Sigmoid colon (tissue), 3 donors: ENCODE measurements at regions not wholly inside any gene's neighbourhood (a gene's known extent, or its start where the extent isn't known, plus 50 kb on each side); places are given as distances from the start of the nearest gene placed in this dataset.

ENCODE experiments used
- POLR2A ChIP-seq, 2 donors: fragments of 450-650 bp; IDR thresholded peaks; one replicate each; pipeline ENCODE4 v1.6.1; 2016; ENCODE audit warnings: antibody characterized with exemption in 2 of 2, mild to moderate bottlenecking in 2 of 2, moderate library complexity in 2 of 2
- TF ChIP-seq, protein P1 (sequence below), 4 experiments: fragments of 450-650 bp in 3 of 4; fragments of 200-600 bp in 1 of 4; IDR thresholded peaks; one replicate each; pipeline ENCODE4 v1.5.1; 2016 to 2019; ENCODE audit warnings: antibody characterized with exemption in 4 of 4, mild to moderate bottlenecking in 3 of 4, moderate library complexity in 2 of 4

DNA sequence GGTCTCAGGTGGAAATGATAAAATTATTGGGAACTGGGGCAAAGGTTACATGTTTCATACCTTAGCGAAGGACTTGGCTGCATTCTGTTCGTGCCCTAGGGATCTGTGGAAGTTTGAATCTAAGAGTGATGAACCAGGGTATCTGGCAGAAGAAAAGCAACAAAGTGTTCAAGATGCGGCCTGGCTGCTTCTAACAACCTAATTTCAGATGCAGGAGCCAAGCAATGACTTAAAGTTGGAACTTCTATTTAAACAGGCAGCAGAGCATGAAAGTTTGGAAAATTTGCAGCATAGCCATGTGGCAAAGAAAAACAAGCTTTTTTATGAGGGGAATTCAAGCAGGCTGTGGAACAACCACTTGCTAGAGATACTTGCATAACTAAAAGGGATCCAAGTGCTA lies 73.5 kb downstream of the CD24 start:
- no peak for TF ChIP-seq POLR2A (IDR thresholded peaks at IDR 0.05)
- TF ChIP-seq, protein P1, sequence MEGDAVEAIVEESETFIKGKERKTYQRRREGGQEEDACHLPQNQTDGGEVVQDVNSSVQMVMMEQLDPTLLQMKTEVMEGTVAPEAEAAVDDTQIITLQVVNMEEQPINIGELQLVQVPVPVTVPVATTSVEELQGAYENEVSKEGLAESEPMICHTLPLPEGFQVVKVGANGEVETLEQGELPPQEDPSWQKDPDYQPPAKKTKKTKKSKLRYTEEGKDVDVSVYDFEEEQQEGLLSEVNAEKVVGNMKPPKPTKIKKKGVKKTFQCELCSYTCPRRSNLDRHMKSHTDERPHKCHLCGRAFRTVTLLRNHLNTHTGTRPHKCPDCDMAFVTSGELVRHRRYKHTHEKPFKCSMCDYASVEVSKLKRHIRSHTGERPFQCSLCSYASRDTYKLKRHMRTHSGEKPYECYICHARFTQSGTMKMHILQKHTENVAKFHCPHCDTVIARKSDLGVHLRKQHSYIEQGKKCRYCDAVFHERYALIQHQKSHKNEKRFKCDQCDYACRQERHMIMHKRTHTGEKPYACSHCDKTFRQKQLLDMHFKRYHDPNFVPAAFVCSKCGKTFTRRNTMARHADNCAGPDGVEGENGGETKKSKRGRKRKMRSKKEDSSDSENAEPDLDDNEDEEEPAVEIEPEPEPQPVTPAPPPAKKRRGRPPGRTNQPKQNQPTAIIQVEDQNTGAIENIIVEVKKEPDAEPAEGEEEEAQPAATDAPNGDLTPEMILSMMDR (IDR thresholded peaks at IDR 0.05), result no peak
